ENCODE measurements at regions not wholly inside any gene's neighbourhood (a gene's known extent, or its start where the extent isn't known, plus 50 kb on each side); places are given as distances from the start of the nearest gene placed in this dataset.

DNA sequence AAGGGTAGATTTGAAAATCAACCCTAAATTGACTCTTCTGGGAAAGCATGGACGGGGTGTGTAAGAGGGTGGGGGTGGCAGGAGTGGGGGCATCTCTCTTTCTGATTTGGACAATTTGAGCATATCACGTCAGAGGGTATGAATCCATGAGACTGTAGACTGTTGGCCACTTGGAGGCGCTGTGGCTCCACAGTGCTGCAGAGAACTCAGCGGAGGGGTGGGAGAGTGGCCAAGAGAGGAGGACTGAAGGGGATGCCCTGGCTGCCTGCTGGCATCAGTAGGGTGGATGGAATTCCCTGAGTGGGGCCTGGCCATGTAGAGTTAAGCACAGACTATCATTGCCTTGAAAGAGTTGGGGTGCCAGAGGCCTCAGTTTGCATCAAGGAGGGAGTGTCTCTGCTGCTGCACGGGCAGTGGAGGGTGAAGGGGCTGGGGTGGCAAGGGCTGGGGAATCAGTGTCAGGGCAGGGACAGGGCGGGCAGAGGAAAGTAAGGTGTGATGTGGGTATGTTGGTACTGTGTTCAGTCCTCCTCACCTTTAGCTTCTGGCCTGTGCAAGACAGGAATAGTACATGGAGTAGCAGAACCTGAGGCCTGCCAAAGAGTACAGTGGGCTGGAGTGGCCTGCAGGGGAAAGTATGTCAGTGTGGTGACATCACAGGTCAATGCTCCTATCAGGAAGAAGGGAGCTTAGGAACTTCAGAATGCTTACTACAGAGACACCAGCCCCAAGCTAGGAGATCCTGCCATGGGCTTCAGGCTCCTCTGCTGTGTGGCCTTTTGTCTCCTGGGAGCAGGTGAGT is 133.5 kb upstream of the PRSS58 start:
- TF ChIP-seq POLR2AphosphoS5 (IDR thresholded peaks at IDR 0.05; ENCODE audit: borderline replicate concordance, low read depth, low read length) = no peak
- no peak for TF ChIP-seq FOXP2 (optimal IDR thresholded peaks at IDR 0.05; ENCODE audit: control extremely low read depth, extremely low read length, insufficient read depth)
- no peak for TF ChIP-seq EZH2 (IDR thresholded peaks at IDR 0.05)
- DNase-seq (ENCODE audit: low read depth, low spot score) = no peak

DNA sequence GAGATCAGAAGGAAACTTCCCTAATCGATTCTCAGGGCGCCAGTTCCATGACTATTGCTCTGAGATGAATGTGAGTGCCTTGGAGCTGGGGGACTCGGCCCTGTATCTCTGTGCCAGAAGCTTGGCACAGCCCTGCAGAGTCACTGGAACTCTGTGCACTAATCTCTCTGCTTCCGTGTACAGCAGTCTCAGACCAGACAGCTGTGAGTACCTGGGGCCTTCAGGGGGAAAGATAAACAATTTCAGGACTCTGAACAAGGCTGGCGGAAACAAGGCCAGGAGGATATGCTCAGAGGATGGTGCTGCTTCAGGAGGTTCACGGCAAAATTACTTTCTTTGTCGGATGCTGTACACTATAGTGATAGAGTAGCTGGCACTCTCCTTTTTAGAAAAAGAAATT is 131.7 kb upstream of the PRSS58 start:
- Histone ChIP-seq H3K9me3 (ENCODE audit: low read depth, low read length) (no peaks in the 10 kb centered on the region), H3K27ac (no peak overlapping the region), H3K36me3 (ENCODE audit: insufficient read depth, low read length) (no peaks in the 10 kb centered on the region), H3K9ac (ENCODE audit: insufficient read length) (no peak overlapping the region), H3K4me3 (no peak overlapping the region)
- no peak for DNase-seq (ENCODE audit: low read depth, low spot score)
- no peak for TF ChIP-seq FOXP2 (optimal IDR thresholded peaks at IDR 0.05; ENCODE audit: control extremely low read depth, extremely low read length, insufficient read depth)
- TF ChIP-seq POLR2AphosphoS5 (IDR thresholded peaks at IDR 0.05; ENCODE audit: borderline replicate concordance, low read depth, low read length) = no peak
- no peak for TF ChIP-seq EZH2 (IDR thresholded peaks at IDR 0.05)

More for the DNA sequence above, 133.5 kb upstream of the PRSS58 start:
- no peak overlapping the region for H3K27ac ChIP-seq
- no peak overlapping the region for H3K9ac ChIP-seq (ENCODE audit: insufficient read length)
- no peak overlapping the region for H3K4me3 ChIP-seq
- H3K9me3 ChIP-seq (ENCODE audit: low read depth, low read length) = no peaks in the 10 kb centered on the region
- no peaks in the 10 kb centered on the region for H3K36me3 ChIP-seq (ENCODE audit: insufficient read depth, low read length)

DNA sequence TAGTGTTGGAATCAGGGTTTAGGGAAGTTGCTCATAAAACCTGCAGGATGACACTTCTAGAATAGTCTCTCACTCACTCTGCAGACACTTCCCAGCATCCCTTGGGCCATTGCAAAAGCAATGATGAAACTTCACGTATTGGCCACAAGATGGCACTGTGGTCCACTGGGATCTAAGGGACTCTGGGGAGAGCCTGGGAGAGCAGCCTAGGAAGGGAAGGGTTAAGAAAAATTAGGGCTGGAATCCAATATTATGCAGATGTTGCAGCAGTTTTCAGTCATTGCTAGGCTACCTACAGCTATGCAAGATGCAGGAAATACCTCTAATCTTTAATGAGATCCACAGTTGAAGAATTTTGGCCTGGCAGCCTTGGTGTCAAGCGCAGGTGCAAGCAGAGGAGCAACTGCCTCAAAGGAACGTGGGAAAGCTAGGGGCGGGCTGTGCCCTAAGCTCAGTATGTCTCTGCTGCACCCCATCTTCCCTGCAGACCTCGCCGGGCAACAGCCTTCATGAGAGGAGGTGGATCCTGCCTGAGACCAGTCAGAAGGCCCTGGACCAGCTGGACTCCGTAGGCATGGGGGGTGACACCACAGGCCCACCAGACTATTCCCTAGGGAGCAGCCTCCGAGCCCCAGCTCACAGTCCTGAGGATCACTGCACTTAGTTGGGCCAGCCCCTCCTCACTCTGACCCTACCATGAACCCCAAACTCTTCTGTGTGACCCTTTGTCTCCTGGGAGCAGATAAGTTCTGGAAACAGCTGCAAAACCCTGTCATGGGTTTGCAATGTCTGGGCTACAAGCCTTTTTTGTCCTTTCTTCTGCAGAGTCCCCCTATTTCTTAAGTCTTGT is 127.9 kb upstream of the PRSS58 start:
- no peaks in the 10 kb centered on the region for H3K9me3 ChIP-seq (ENCODE audit: low read depth, low read length)
- no peak overlapping the region for H3K4me3 ChIP-seq
- H3K27ac ChIP-seq = no peak overlapping the region
- TF ChIP-seq FOXP2 (optimal IDR thresholded peaks at IDR 0.05; ENCODE audit: control extremely low read depth, extremely low read length, insufficient read depth) (no peak), EZH2 (IDR thresholded peaks at IDR 0.05) (no peak), POLR2AphosphoS5 (IDR thresholded peaks at IDR 0.05; ENCODE audit: borderline replicate concordance, low read depth, low read length) (no peak)
- peak; percentile 12 for DNase-seq (ENCODE audit: low read depth, low spot score)
- no peaks in the 10 kb centered on the region for H3K36me3 ChIP-seq (ENCODE audit: insufficient read depth, low read length)
- H3K9ac ChIP-seq (ENCODE audit: insufficient read length) = no peak overlapping the region

GRCh38 chr7:142384493-142384922 is 126.7 kb upstream of the PRSS58 start:
- Histone ChIP-seq H3K9me3 (ENCODE audit: low read depth, low read length) (no peaks in the 10 kb centered on the region), H3K27ac (no peak overlapping the region), H3K4me3 (no peak overlapping the region), H3K36me3 (ENCODE audit: insufficient read depth, low read length) (no peaks in the 10 kb centered on the region), H3K9ac (ENCODE audit: insufficient read length) (no peak overlapping the region)
- DNase-seq (ENCODE audit: low read depth, low spot score) = no peak
- TF ChIP-seq EZH2 (IDR thresholded peaks at IDR 0.05) (no peak), FOXP2 (optimal IDR thresholded peaks at IDR 0.05; ENCODE audit: control extremely low read depth, extremely low read length, insufficient read depth) (no peak), POLR2AphosphoS5 (IDR thresholded peaks at IDR 0.05; ENCODE audit: borderline replicate concordance, low read depth, low read length) (no peak)

DNA sequence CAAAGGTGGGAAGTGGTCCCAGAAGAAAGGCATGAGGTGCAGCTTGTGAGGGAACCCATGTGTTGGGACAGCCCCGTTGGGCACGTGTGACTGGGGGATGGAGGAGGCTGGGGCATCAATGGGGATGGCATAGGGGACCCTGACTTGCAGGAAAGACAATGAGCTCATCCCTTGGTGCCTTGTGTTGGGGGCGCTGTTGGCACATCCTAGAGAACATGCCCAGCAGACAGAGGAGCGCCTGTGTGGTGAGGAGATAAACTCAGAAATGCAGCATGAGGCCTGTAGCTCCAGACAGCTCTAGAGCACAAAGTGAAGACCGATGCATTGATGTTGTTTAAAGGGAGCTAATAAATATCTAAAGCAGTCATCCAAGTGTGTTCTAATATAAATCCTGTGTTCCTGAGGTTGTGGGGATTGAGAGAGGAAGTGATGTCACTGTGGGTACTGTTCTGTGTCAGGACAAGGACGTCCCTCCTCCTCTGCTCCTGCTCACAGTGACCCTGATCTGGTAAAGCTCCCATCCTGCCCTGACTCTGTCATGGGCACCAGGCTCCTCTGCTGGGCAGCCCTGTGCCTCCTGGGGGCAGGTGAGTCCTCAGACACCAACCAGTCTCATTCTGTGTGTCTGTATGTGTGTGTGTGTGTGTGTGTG is 126.1 kb upstream of the PRSS58 start:
- Histone ChIP-seq H3K27ac (no peak overlapping the region), H3K9me3 (ENCODE audit: low read depth, low read length) (no peaks in the 10 kb centered on the region), H3K9ac (ENCODE audit: insufficient read length) (no peak overlapping the region), H3K4me3 (no peak overlapping the region), H3K36me3 (ENCODE audit: insufficient read depth, low read length) (no peaks in the 10 kb centered on the region)
- TF ChIP-seq EZH2 (IDR thresholded peaks at IDR 0.05) (no peak), FOXP2 (optimal IDR thresholded peaks at IDR 0.05; ENCODE audit: control extremely low read depth, extremely low read length, insufficient read depth) (no peak), POLR2AphosphoS5 (IDR thresholded peaks at IDR 0.05; ENCODE audit: borderline replicate concordance, low read depth, low read length) (no peak)
- no peak for DNase-seq (ENCODE audit: low read depth, low spot score)

GRCh38 chr7:142381727-142382390 is 124.0 kb upstream of the PRSS58 start:
- H3K9me3 ChIP-seq (ENCODE audit: low read depth, low read length) = no peaks in the 10 kb centered on the region
- DNase-seq (ENCODE audit: low read depth, low spot score) = no peak
- H3K4me3 ChIP-seq = no peak overlapping the region
- TF ChIP-seq POLR2AphosphoS5 (IDR thresholded peaks at IDR 0.05; ENCODE audit: borderline replicate concordance, low read depth, low read length) = no peak
- no peak for TF ChIP-seq FOXP2 (optimal IDR thresholded peaks at IDR 0.05; ENCODE audit: control extremely low read depth, extremely low read length, insufficient read depth)
- no peak for TF ChIP-seq EZH2 (IDR thresholded peaks at IDR 0.05)
- no peak overlapping the region for H3K9ac ChIP-seq (ENCODE audit: insufficient read length)
- no peak overlapping the region for H3K27ac ChIP-seq
- no peaks in the 10 kb centered on the region for H3K36me3 ChIP-seq (ENCODE audit: insufficient read depth, low read length)

- no peak for DNase-seq (ENCODE audit: low read depth, low spot score)
- no peak overlapping the region for H3K9ac ChIP-seq (ENCODE audit: insufficient read length)
- H3K27ac ChIP-seq = no peak overlapping the region
- TF ChIP-seq EZH2 (IDR thresholded peaks at IDR 0.05) (no peak), FOXP2 (optimal IDR thresholded peaks at IDR 0.05; ENCODE audit: control extremely low read depth, extremely low read length, insufficient read depth) (no peak), POLR2AphosphoS5 (IDR thresholded peaks at IDR 0.05; ENCODE audit: borderline replicate concordance, low read depth, low read length) (no peak)
- no peaks in the 10 kb centered on the region for H3K36me3 ChIP-seq (ENCODE audit: insufficient read depth, low read length)
- H3K4me3 ChIP-seq = no peak overlapping the region
- no peaks in the 10 kb centered on the region for H3K9me3 ChIP-seq (ENCODE audit: low read depth, low read length)
These were observed 122.2 kb upstream of the PRSS58 start for GRCh38 chr7:142380069-142380468.

Data from SK-N-MC (cell line).